HK-2 (cell line): ENCODE measurements at regions not wholly inside any gene's neighbourhood (a gene's known extent, or its start where the extent isn't known, plus 50 kb on each side); places are given as distances from the start of the nearest gene placed in this dataset.
"Not testable (repeated sequence)": the region's sequence is repeated elsewhere in the genome, so short reads cannot be mapped to it uniquely, and the experiment has no call there.

Source experiments
- DNase-seq: peaks from one replicate; pipeline ENCODE4 v3.0.0-alpha.2; 2018; ENCODE audit not compliant: unreplicated experiment

DNA sequence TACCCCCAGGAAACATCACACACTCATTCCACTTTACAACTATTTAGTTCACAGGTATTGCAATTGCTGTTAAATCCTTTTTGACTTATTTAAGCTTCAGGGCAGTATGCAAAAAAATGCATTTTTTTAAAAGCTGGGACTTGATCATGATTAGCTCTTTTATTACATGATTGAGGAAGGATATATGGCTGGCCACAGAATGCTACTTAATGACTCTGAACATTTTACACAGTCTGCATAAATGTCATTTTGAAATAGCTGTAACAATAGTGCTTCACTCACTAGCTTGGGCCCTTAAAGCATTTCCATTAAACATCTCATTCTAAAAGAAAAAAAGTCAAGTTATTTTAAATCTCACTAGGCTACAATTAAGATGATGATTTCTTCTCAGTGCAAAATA, 429.7 kb downstream of the FRK start:
- DNase-seq: no peak

DNA sequence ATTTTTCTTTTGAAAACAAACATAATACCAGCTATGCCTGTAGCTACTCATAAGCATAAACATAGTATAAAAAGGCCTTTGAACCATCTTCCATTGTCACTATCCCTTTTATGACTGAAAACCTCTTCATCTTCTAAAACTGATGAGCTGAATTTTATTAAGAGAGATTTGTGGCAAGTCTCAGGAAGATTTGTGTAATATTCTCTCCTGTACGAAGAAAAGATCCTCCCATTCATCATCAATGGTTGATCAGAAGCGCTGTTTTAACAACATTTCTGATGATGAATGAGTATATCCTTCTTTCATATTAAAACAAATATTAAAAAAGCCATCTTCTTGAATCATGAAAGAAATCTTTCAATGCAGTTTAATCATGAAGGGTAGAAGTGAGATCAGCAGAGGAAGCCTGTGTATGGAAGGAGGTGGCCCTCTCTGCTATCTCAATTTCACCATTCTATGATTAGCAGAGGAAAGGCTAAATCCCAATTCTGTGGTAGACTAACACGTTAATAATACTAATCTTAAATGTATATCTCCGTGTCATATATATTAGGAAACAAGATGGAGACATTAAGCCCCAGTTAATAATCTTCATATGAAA, 430.2 kb downstream of the FRK start:
- no peak for DNase-seq

DNA sequence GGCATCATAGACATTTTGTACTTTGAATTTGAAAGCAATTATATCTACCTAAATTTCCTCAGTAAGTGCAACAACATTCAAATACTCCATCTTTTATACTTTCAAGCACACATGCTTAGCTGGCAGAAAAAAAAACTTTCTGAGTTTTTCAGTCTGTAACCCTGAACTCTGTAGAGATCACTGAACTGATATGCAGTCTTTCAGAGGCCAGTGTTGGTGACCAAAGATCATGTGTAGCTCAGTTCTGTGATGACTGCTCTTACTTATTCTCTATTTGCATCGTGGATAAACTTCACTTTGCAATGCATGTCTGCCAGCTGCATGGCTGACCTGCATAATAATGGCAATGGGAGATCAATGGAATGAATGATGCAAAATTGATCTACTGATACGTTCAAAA, 431.3 kb downstream of the FRK start:
- no peak for DNase-seq

DNA sequence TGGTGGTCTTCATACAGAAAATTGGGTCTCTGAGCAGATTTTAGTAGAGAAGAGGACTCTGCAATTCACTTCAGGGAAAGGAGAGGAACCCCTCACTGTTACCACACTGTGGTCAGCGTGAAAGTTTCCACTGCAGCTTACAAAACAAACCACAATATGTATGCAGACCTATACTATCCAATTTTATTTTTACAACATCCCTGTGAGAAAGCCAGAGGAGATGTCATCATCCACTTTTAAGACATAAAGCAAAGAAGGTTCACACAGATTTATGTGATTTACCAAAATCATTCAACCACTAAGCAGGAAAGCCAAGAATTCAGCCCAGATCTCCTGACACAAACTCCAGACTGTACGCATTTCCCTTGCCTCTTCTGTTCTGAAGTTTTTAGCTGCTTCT, 442.4 kb downstream of the FRK start:
- no peak for DNase-seq

DNA sequence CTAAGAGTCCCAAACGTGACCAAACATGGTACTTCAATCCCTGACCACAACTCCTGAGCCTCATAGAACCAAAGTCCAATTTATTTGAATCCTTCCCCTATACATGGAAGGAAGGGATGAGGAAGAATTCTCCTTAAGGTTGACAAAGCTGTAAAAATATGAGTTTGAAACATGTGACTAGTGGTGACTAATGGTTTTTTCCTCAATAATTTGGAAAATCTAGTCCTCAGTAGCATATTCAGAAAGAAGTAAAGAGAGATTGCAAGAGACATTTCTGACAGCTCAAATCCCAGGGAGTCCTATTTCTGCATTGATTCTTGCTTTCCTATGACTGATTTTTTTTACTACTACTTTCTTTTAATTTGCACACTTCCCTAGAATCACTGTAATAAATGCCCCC, 443.7 kb downstream of the FRK start:
- DNase-seq: no peak

DNA sequence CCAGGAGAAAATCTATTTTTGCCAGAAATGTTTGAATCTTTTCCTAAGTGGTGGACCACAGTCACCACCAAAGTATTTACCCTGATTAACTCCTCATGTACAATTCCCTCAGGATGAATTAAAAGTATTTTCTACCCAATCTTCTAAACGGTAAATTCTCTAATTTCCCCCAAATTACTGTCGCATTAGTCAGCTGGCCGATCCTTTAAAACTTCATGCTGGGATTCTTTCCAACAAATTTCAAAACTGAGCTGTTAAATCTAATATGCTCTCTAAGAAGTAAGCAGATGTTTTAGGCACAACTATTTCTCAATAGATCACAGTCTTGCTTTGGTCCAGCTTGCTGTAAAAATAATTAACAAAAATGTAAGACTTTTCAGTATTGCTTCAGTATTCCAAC, 447.2 kb downstream of the FRK start:
- DNase-seq: no peak

DNA sequence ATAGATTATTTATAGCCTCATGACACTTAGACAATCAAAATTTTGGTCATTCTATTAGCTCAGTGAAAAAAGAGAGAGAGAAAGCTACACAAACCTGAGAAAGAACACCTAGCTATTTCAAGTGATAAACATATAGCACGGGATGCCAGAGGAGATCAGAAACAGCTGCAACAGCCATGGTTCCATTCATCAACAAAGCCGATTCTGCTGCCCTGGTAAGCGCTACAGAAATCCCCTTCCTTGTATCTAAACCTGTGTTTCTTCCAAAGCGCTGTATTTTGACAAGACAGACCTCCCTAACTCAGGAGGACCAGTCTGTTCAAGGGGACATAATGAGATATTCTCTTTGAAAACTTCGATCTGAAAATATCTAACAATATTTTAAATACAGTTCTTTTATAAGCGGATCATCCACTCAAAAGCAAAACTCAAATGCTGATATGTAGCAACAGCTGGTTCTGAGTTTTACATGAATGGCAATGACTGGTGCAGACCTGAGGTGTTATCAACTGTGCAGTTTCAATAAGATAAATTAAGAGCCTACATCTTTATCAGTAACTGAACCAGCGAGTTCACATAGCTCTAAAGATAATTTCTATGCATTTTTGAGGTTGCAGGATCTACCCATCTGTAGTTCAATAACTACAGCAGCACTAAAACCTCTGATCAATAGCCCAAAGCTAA, 447.8 kb downstream of the FRK start:
- DNase-seq: no peak

DNA sequence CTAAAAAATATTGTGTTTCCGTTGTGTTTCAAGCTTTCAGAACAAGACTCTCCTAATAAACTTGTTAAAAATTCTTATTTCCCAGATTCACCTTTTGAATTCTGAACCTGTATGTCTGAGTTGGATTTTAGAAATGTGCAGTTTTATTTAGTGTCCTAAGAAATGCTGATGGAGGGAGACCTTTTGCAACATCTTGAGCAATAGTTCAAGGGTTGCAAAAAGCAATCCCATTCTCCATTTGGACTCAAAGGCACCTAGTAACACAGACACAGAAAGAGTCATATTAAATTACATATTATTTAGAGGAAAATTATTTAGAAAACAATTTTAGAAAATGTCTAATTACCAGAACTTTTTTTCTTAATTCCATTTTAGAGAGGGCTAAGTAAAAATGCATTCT, 448.5 kb downstream of the FRK start:
- DNase-seq: no peak

DNA sequence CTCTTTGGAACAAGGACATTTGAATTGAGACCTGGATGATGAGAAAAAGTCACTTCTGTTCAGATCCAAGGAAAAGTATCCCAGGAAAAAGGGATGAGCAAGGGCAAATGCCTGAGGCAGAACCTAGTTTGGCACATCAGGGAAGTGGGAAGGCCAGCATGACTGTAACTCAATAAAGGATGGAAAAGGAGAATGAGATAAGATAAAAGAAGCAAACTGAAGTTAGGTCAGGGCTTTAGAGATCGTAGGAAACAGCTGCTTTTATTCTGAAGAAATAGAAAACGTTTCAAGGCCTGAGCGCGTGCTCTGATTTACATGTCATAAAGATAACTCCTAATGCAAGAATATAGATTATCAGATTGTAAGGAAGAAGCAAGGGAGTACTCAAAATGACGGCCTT, 450.0 kb downstream of the FRK start:
- no peak for DNase-seq

DNA sequence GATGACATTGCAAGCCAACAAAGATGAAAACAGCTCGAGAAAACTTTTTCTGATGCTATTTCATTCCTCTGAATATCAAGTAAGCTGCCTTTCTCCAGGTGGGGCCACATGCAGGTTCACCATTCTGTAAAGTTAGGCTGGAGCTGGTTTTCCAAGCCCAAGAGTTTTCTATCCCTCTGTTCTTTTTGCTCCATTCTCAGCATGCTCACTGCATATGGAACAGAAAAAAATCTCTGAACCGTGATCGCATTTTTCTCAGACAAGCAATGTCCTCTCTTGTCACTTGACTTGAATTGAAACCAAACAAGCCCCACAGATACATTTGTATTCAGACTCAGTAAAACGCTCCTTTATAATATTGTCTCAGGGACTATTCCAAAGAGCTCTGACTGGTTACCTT, 451.6 kb downstream of the FRK start:
- DNase-seq: no peak

DNA sequence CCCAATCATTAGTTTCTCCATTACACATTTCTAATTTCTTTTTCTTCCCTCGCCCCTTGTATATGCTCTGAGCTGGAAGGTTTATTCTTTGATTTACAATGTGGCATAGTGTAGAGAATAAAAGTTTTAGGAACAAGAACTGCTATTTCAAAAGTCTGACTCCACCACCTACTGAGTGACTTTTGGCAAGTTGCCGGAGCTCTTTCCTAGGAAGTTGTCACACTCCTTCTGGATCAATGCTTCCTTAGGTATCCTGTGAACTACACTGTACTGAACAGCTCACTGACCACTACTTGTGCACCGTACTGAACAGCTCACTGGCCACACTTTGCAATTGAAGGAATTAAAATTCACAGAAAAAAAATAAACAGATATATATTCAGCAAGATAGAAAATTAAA, 458.2 kb downstream of the FRK start:
- DNase-seq: no peak

DNA sequence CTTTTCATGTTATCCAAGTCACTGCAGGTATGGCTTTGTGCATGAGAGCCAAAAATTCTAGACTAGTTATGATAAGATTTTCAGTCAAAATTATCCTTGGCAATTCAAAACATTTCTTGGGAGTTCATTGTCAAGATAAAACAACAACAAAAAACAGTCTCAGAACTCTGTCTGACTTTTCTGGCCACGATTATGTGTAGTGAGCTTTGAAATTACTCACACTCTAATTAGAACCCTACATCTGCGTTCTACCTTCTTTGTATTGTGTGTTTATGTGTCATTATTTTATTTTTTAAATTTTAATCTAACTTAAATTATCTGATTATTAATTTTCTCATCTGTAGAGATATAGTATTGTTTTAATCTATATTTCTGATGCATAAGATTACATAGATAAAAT, 459.2 kb downstream of the FRK start:
- no peak for DNase-seq

DNA sequence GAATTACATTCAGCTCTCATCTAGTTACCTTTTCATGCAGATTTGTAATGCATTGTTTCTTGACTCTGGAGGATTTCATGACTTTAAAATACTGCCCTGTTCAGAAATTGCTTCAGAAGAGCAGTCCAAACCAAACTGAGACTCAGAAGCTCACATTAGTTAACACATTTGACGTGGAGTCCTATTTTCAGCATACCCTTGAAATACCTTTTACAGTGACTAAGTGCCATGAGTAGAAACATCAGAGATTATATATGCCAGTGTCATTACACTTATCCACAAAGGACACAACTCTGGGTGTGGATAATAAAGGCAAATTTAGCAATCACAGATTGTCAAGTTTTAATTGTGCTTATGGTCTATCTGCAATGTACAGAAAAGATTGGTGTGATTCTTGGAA, 459.6 kb downstream of the FRK start:
- no peak for DNase-seq

DNA sequence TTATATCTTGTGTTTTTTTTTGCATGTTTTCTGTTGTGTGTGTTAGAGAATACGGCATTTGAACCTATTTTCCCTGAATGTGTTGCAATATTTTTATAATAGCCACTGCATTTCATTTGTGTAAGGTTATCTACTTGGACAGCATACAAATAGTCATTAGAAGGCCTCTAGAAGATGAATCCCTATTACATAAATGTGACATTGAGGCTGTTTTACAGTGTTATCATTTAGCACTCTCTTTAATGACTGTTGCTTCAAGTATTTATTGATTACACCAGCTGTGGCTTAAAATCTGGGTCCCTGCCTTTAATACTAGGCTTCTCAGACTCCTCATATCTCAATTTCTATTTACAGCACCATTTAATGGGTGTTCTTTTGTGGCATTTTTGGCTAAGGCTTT, 465.8 kb downstream of the FRK start:
- no peak for DNase-seq

DNA sequence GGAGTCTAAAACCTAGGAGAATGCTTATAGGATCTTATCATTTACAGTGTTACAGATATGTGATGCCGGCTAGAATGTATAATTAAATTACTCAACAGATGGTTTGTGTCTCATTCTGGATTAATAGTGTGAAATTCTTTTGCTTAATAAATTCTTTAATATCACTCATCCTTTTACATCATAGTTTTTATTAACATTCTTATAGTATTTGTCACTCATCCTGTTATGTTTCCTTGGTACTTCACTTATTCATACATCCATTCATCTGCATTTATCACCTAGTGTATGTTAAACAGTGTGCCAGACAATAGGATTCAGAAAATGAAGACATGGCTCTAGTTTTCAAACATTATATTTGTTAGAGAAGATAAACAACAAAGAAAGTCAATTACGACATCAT, 468.7 kb downstream of the FRK start:
- no peak for DNase-seq

DNA sequence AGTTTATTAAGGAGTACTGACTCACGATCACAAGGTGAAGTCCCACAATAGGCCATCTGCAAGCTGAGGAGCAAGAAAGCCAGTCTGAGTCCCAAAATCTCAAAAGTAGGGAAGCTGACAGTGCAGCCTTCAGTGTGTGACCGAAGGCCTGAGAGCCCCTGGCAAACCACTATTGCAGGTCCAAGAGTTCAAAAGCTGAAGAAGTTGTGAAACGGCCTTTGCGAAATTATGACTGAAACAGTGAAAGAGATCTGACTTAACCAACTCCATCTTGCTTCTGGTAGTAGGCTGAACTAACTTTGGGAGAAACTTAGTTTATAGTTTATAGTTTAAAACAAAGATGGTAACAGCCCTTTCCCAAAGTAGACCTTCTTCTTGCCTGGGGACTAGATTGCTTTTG, 471.6 kb downstream of the FRK start:
- DNase-seq: not testable (repeated sequence)

DNA sequence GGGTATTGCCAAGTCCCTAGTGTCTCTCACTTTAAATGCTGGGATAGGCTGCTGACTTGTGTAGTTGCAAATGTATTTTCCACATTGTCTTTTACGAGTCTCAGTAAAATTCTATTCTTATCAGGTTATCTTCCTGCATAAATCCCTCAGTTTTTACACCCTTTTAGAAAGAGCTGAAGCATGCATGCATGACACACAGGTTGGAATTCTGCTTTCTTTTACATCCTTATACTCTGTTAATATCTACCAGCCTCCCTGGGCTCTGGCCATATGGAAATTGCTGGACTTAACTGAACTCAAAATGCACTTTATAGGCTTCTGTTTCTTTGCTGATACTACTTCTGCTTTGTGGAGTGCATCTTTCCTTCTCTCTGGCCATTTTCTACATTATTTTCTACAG, 477.4 kb downstream of the FRK start:
- DNase-seq: no peak

DNA sequence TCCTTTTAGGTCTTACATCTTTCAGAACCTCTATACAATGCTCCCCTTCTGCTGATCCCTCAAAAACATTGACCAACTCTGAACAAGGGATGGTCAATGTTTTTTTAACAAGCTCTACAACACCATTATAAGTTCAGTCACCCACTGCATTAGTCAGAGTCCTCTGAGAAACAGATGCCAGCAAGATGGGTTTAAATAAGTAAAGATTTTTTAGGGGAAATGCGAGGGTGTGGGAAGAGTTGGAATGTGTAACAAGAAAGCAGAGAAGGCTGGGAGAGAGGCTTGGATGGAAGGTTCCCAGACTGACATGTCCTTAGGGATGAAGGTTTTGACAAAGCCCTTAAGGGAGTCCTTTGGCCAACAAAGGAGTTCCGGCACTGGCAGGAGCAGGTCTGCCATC, 478.3 kb downstream of the FRK start:
- DNase-seq: no peak

DNA sequence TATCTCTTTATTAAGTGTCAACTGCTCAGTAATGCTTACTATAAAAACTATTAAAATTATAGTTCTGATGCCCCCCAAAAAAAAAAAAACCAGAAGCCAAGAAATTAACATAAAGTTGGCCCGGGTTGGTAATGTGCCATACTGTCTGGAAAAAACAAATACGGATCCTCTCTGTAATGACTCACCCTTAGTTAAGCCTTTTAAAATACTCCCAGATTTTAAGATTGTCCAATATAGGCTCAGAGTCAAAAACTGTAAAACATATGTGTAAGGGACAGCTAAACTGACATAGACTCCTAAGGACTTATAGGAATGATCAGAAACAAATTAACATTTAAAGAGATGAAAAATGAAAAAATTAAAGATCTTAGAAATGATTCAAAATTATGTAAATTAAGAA, 481.1 kb downstream of the FRK start:
- DNase-seq: not testable (repeated sequence)

DNA sequence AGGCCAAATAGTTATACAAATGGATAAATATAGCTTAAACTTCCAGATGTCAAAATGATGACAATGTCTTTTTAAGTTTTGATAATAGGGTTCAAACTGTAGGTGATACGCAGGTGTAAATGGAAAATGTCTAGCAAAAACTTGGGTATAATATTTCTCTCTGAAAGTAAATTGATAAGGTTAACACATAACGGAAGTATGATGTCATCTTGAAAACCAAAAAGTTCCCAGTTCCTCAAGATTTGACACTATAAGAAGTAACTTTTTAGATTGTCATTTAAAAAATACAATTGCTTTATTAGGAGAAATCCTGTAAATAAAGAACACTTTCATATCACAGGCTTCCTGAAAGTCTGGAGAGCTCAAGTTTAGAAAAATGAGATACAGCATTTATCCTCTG, 483.4 kb downstream of the FRK start:
- DNase-seq: no peak

DNA sequence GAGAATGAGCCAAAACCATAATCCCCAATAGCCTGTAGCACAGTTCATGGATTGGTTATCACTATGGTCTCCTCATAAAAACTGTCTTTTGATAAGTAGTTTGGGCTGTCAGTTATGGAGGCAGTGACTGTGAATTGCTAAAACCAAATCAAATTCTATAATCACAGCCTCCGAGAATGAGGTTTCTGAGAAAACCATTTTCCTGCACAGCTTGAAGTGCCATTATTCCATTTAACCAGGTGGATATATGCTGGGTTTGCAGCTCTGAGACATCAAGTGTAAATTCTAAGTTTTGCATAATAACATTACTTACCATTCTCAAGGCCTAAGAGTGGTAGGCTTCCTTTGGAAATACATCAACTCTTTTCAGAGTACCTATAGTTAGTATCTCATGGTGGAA, 485.4 kb downstream of the FRK start:
- no peak for DNase-seq

DNA sequence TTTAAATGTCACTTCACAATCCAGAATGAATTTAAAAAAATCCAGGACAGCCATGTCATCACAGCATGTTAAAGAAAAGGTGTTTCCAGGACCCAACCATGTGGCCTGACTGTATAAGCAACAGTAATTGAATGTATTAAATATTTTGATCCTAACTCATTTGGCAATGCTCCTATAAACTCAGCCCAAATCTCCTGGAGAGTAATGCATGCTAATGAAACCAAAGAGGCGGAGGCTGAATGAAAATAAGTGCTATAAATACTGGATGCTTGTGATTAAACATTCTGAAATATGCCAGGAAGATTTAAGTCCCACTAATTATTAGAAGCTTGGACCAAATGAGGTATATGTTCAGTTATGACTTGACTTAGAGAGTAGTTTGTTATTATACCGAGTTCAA, 486.8 kb downstream of the FRK start:
- no peak for DNase-seq

DNA sequence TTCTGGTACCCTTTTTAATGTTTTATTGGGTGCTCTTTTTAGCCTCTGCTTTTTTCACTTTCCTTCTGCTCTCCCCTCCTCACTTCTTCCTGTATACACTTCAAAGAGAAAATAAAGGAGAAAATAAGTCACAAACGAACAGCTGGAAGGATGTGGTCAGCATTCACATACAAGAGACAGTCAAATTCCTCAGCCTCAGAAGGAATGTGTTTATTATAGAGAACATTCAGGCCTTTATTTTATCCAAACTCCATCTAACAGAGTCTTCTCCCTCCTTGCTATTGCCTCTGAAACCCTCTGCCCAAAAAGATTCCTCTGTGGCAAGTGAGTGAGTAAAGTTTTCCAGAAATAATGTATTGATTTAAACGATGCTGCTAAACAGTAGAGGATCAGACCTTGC, 490.4 kb downstream of the FRK start:
- no peak for DNase-seq

DNA sequence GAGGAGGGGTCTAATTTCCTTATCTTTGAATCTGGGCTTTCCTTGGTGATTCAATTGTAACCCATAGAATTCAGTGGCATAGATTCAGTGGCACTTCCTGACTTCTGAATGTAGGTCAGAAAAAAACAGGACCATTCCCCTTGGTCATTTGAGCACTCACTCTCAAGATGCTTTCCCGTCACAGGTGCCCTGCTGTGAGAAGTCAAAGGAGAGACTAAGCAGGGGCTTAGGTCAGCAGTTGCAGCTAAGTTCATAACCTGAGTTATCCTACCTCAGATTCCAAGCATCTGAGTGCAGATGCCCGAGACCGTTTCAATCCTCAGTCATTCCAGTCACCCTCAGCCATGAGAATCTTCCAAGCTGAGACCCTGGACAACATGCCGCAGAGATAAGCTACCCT, 506.6 kb downstream of the FRK start:
- DNase-seq: no peak
